HepG2 (cell line): ENCODE measurements at regions not wholly inside any gene's neighbourhood (a gene's known extent, or its start where the extent isn't known, plus 50 kb on each side); places are given as distances from the start of the nearest gene placed in this dataset.

Source experiments
- ATAC-seq: fragments of 200-7000 bp; cut with Tn5 transposase; 3 replicates; pipeline ENCODE4 v1.9.1; 2020; ENCODE audit warnings: mild to moderate bottlenecking, moderate library complexity
- BruUV-seq: library from RNA; stranded (reverse); fragments of 400-500 nt; replicated peaks from 2 replicates; lab custom pipeline; 2021; lab: Mats Ljungman, UMichigan
- CTCF ChIA-PET: fragments of 300-600 bp; formaldehyde crosslinking; extraction: SDS; loops from one replicate; lab custom pipeline; 2021; ENCODE audit warnings: low total read pairs, inconsistent platforms, low intra/inter-chr PET ratio; lab: Yijun Ruan, JAX
- POLR2A ChIA-PET: fragments of 350-600 bp; sonication (Branson Sonifier 250); formaldehyde crosslinking; loops from one replicate; lab custom pipeline; 2020; ENCODE audit warnings: antibody characterized with exemption, inconsistent platforms; lab: Yijun Ruan, JAX
- DNase-seq: peaks from one replicate; pipeline ENCODE4 v3.0.0-alpha.2; 2015; ENCODE audit warnings: low spot score
- FAIRE-seq: peaks from 3 replicates; lab custom pipeline; 2011; peaks lifted over from hg19 to GRCh38; lab: Jason Lieb, UNC
- H2AFZ ChIP-seq: one replicate; pipeline ENCODE4 v1.6.1; 2011; ENCODE audit warnings: low read length, inconsistent platforms
- H3K27ac ChIP-seq: fragments of 300-600 bp; 3 replicates; pipeline ENCODE4 v1.8.0; 2011; ENCODE audit warnings: mixed run types, mild to moderate bottlenecking, mixed read lengths, low read length, inconsistent platforms; ENCODE audit not compliant: insufficient read depth; ENCODE audit errors: extremely low read length
- H3K27me3 ChIP-seq, 2 experiments: fragments of 200-600 bp in 1 of 2; 2 replicates in 1 of 2; 3 replicates in 1 of 2; pipeline versions ENCODE4 v1.6.0 to v1.8.0; 2011; ENCODE audit warnings: low read length in 2 of 2, mild to moderate bottlenecking in 2 of 2, moderate library complexity in 2 of 2, inconsistent platforms in 1 of 2; ENCODE audit not compliant: insufficient read depth in 2 of 2, control insufficient read depth in 1 of 2
- H3K36me3 ChIP-seq, 2 experiments: fragments of 200-600 bp in 1 of 2; replicated peaks in 1 of 2; 2 replicates in 1 of 2; 3 replicates in 1 of 2; pipeline versions ENCODE4 v1.5.1 to v1.8.0; 2011; ENCODE audit warnings: low read length in 2 of 2, inconsistent platforms in 1 of 2; ENCODE audit not compliant: insufficient read depth in 2 of 2, control insufficient read depth in 1 of 2
- H3K4me1 ChIP-seq: 2 replicates; pipeline ENCODE4 v1.5.1; 2012; ENCODE audit warnings: low read length, inconsistent platforms; ENCODE audit not compliant: insufficient read depth
- H3K4me2 ChIP-seq: 2 replicates; pipeline ENCODE4 v1.6.0; 2011; ENCODE audit warnings: low read depth, low read length, inconsistent platforms
- H3K4me3 ChIP-seq, 3 experiments: fragments of 200-600 bp in 1 of 3; sonication (generic), shearing (Covaris generic) in 1 of 3; replicated peaks in 1 of 3; 2 replicates each; pipeline ENCODE4 v1.5.1; 2011 to 2016; ENCODE audit warnings: low read length in 3 of 3, inconsistent platforms in 2 of 3, low read depth in 2 of 3, mild to moderate bottlenecking in 2 of 3, control low read depth in 1 of 3, mixed read lengths in 1 of 3; ENCODE audit not compliant: insufficient read depth in 1 of 3
- H3K79me2 ChIP-seq: one replicate; pipeline ENCODE4 v1.6.1; 2011; ENCODE audit warnings: low read length, inconsistent platforms; ENCODE audit not compliant: insufficient read depth
- H3K9ac ChIP-seq: 2 replicates; pipeline ENCODE4 v1.6.0; 2011; ENCODE audit warnings: mild to moderate bottlenecking, low read depth, low read length, inconsistent platforms; ENCODE audit not compliant: insufficient read depth
- H3K9me3 ChIP-seq: 2 replicates; pipeline ENCODE4 v1.5.1; 2012; ENCODE audit warnings: mild to moderate bottlenecking, low read length
- H4K20me1 ChIP-seq: 2 replicates; pipeline ENCODE4 v1.6.0; 2011; ENCODE audit warnings: inconsistent platforms, mild to moderate bottlenecking, low read length, moderate library complexity; ENCODE audit not compliant: insufficient read depth
- KLF9 ChIP-seq: IDR thresholded peaks from 2 replicates; pipeline ENCODE4 v1.6.1; 2016; ENCODE audit warnings: low read depth
- RXRB ChIP-seq: IDR thresholded peaks from 2 replicates; pipeline ENCODE4 v1.6.1; 2016; ENCODE audit warnings: borderline replicate concordance, missing genetic modification reagents, missing compliant biosample characterization
- SKI ChIP-seq: fragments of 450-650 bp; IDR thresholded peaks from one replicate; pipeline ENCODE4 v1.6.1; 2018; ENCODE audit warnings: mild to moderate bottlenecking; ENCODE audit not compliant: partially characterized antibody
- SMAD1 ChIP-seq: sonication (generic); formaldehyde crosslinking; IDR thresholded peaks from 2 replicates; pipeline ENCODE4 v1.4.0; 2020; ENCODE audit warnings: missing genetic modification reagents, low read depth, mild to moderate bottlenecking, borderline replicate concordance
- ZNF180 ChIP-seq: sonication (generic); formaldehyde crosslinking; IDR thresholded peaks from 2 replicates; pipeline ENCODE4 v1.4.0; 2020; ENCODE audit warnings: low read depth, missing genetic modification reagents, borderline replicate concordance
- ZNF431 ChIP-seq: sonication (generic); formaldehyde crosslinking; IDR thresholded peaks from 2 replicates; pipeline ENCODE4 v1.9.0; 2022; ENCODE audit warnings: missing genetic modification reagents, low read depth, mild to moderate bottlenecking, borderline replicate concordance
- WGBS: methylation state at CpG from one replicate; pipeline ENCODE4 v1.1.6; 2017; ENCODE audit warnings: low lambda C conversion rate; 5-methylcytosine and 5-hydroxymethylcytosine counted together
- in situ Hi-C: cut with HindIII; loops from 2 replicates; pipeline ENCODE4 v1.10.0; 2017; ENCODE audit warnings: low pct_unique_long_range_greater_than_20kb; ENCODE audit not compliant: extremely low pct_ligation_motif_present
- intact Hi-C: fragments of 100-400 bp; cut with micrococcal nuclease; formaldehyde crosslinking; loops from one replicate; pipeline ENCODE4 v1.10.0; 2022; ENCODE audit not compliant: unreplicated experiment
- TF ChIP-seq, protein P1 (sequence below): sonication (generic); formaldehyde crosslinking; conservative IDR thresholded peaks from 2 replicates; pipeline ENCODE4 v1.8.0; 2022; ENCODE audit warnings: low read depth, missing genetic modification reagents
- TF ChIP-seq, protein P2 (sequence below): sonication (generic); formaldehyde crosslinking; conservative IDR thresholded peaks from 2 replicates; pipeline ENCODE4 v1.4.0; 2020; ENCODE audit warnings: missing genetic modification reagents
- TF ChIP-seq, protein P3 (sequence below): sonication (generic); formaldehyde crosslinking; IDR thresholded peaks from 2 replicates; pipeline ENCODE4 v1.4.0; 2020; ENCODE audit warnings: mild to moderate bottlenecking, low read depth, missing genetic modification reagents
- TF ChIP-seq, protein P4 (sequence below): sonication (generic); formaldehyde crosslinking; IDR thresholded peaks from 2 replicates; pipeline ENCODE4 v1.5.0; 2020; ENCODE audit warnings: missing genetic modification reagents
- TF ChIP-seq, protein P5 (sequence below): sonication (generic); formaldehyde crosslinking; IDR thresholded peaks from 2 replicates; pipeline ENCODE4 v1.4.0; 2020; ENCODE audit warnings: missing genetic modification reagents

DNA sequence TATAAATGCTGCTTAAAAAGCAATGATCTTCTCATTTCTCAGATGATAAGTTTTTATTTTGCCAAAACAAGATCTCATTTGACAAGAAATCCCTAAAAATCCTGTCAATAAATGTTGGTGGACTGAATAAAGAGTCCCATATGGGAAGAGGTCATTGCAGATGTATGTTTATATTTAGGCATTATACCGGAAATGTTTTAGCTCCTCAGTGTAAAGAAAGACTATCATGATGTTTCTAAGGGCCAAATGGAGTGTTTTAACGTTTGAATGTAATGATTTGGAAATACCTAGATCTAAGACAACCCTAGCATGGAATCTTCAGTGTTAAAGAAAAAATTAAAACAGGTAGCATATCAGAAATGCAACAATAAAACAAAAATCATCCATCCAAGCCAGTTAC is 457.8 kb upstream of the NFE2L3 start:
- TF ChIP-seq ZNF431 (CRISPR knock-in tag) (no peak), ZNF180 (CRISPR knock-in tag) (no peak), KLF9 (CRISPR knock-in tag) (no peak), SKI (no peak), SMAD1 (CRISPR knock-in tag) (no peak), RXRB (CRISPR knock-in tag) (no peak)
- TF ChIP-seq, protein P1, sequence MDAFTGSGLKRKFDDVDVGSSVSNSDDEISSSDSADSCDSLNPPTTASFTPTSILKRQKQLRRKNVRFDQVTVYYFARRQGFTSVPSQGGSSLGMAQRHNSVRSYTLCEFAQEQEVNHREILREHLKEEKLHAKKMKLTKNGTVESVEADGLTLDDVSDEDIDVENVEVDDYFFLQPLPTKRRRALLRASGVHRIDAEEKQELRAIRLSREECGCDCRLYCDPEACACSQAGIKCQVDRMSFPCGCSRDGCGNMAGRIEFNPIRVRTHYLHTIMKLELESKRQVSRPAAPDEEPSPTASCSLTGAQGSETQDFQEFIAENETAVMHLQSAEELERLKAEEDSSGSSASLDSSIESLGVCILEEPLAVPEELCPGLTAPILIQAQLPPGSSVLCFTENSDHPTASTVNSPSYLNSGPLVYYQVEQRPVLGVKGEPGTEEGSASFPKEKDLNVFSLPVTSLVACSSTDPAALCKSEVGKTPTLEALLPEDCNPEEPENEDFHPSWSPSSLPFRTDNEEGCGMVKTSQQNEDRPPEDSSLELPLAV (CRISPR knock-in tag), result no peak
- TF ChIP-seq, protein P2, sequence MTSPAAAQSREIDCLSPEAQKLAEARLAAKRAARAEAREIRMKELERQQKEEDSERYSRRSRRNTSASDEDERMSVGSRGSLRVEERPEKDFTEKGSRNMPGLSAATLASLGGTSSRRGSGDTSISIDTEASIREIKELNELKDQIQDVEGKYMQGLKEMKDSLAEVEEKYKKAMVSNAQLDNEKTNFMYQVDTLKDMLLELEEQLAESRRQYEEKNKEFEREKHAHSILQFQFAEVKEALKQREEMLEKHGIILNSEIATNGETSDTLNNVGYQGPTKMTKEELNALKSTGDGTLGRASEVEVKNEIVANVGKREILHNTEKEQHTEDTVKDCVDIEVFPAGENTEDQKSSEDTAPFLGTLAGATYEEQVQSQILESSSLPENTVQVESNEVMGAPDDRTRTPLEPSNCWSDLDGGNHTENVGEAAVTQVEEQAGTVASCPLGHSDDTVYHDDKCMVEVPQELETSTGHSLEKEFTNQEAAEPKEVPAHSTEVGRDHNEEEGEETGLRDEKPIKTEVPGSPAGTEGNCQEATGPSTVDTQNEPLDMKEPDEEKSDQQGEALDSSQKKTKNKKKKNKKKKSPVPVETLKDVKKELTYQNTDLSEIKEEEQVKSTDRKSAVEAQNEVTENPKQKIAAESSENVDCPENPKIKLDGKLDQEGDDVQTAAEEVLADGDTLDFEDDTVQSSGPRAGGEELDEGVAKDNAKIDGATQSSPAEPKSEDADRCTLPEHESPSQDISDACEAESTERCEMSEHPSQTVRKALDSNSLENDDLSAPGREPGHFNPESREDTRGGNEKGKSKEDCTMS, result no peak
- TF ChIP-seq, protein P3, sequence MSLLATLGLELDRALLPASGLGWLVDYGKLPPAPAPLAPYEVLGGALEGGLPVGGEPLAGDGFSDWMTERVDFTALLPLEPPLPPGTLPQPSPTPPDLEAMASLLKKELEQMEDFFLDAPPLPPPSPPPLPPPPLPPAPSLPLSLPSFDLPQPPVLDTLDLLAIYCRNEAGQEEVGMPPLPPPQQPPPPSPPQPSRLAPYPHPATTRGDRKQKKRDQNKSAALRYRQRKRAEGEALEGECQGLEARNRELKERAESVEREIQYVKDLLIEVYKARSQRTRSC, result no peak
- TF ChIP-seq, protein P4, sequence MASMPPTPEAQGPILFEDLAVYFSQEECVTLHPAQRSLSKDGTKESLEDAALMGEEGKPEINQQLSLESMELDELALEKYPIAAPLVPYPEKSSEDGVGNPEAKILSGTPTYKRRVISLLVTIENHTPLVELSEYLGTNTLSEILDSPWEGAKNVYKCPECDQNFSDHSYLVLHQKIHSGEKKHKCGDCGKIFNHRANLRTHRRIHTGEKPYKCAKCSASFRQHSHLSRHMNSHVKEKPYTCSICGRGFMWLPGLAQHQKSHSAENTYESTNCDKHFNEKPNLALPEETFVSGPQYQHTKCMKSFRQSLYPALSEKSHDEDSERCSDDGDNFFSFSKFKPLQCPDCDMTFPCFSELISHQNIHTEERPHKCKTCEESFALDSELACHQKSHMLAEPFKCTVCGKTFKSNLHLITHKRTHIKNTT (CRISPR knock-in tag), result no peak
- TF ChIP-seq, protein P5, sequence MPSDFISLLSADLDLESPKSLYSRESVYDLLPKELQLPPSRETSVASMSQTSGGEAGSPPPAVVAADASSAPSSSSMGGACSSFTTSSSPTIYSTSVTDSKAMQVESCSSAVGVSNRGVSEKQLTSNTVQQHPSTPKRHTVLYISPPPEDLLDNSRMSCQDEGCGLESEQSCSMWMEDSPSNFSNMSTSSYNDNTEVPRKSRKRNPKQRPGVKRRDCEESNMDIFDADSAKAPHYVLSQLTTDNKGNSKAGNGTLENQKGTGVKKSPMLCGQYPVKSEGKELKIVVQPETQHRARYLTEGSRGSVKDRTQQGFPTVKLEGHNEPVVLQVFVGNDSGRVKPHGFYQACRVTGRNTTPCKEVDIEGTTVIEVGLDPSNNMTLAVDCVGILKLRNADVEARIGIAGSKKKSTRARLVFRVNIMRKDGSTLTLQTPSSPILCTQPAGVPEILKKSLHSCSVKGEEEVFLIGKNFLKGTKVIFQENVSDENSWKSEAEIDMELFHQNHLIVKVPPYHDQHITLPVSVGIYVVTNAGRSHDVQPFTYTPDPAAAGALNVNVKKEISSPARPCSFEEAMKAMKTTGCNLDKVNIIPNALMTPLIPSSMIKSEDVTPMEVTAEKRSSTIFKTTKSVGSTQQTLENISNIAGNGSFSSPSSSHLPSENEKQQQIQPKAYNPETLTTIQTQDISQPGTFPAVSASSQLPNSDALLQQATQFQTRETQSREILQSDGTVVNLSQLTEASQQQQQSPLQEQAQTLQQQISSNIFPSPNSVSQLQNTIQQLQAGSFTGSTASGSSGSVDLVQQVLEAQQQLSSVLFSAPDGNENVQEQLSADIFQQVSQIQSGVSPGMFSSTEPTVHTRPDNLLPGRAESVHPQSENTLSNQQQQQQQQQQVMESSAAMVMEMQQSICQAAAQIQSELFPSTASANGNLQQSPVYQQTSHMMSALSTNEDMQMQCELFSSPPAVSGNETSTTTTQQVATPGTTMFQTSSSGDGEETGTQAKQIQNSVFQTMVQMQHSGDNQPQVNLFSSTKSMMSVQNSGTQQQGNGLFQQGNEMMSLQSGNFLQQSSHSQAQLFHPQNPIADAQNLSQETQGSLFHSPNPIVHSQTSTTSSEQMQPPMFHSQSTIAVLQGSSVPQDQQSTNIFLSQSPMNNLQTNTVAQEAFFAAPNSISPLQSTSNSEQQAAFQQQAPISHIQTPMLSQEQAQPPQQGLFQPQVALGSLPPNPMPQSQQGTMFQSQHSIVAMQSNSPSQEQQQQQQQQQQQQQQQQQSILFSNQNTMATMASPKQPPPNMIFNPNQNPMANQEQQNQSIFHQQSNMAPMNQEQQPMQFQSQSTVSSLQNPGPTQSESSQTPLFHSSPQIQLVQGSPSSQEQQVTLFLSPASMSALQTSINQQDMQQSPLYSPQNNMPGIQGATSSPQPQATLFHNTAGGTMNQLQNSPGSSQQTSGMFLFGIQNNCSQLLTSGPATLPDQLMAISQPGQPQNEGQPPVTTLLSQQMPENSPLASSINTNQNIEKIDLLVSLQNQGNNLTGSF (CRISPR knock-in tag), result no peak
- Histone ChIP-seq H3K36me3 (no peaks in the 10 kb centered on the region), H3K27ac (no peak overlapping the region), H4K20me1 (no peaks in the 10 kb centered on the region), H2AFZ (no peak overlapping the region), H3K27me3 (no peaks in the 10 kb centered on the region), H3K4me1 (no peaks in the 10 kb centered on the region), H3K4me3 (no peak overlapping the region), H3K4me2 (no peak overlapping the region), H3K9ac (no peak overlapping the region), H3K79me2 (no peaks in the 10 kb centered on the region), H3K9me3 (no peaks in the 10 kb centered on the region)
- ATAC-seq (no peak), FAIRE-seq (no peak), DNase-seq (no peak)
- in situ Hi-C loops, result no loop called here
- ChIA-PET POLR2A (no interaction called here), CTCF (no interaction called here)
- BruUV-seq, result no TSS peak
- WGBS, result 2% methylated on average over 2 of the region's 2 CpGs
- intact Hi-C loops, result no loop called here
